AG04450 (cell line): ENCODE measurements at regions not wholly inside any gene's neighbourhood (a gene's known extent, or its start where the extent isn't known, plus 50 kb on each side); places are given as distances from the start of the nearest gene placed in this dataset.

ENCODE experiments used
- CTCF ChIA-PET: fragments of 300-600, 350-600 bp; formaldehyde crosslinking; extraction: SDS; loops from one replicate; lab custom pipeline; 2022; ENCODE audit warnings: antibody characterized with exemption, inconsistent platforms; lab: Charles Lee
- POLR2A ChIA-PET: fragments of 350-600 bp; formaldehyde crosslinking; extraction: SDS; loops from one replicate; lab custom pipeline; 2021; ENCODE audit warnings: antibody characterized with exemption, inconsistent platforms; lab: Yijun Ruan, JAX
- DNase-seq: peaks from one replicate; pipeline ENCODE4 v3.0.0-alpha.2; 2011; ENCODE audit warnings: low read depth, low spot score
- H3K27ac ChIP-seq: one replicate; pipeline ENCODE4 v1.5.1; 2012; ENCODE audit warnings: low read depth, low read length, control low read depth
- H3K27me3 ChIP-seq: one replicate; pipeline ENCODE4 v1.6.0; 2012; ENCODE audit warnings: low read length; ENCODE audit not compliant: control insufficient read depth, insufficient read depth
- H3K4me3 ChIP-seq: 2 replicates; pipeline ENCODE4 v1.5.1; 2011; ENCODE audit warnings: mild to moderate bottlenecking, low read depth, low read length, control low read depth
- H3K9me3 ChIP-seq: 2 replicates; pipeline ENCODE4 v1.5.1; 2012; ENCODE audit warnings: low read length; ENCODE audit not compliant: control insufficient read depth, insufficient read depth
- TF ChIP-seq, protein P1 (sequence below): IDR thresholded peaks from 2 replicates; pipeline ENCODE4 v1.5.1; 2011; ENCODE audit warnings: low read depth, low read length, control low read depth, inconsistent platforms

DNA sequence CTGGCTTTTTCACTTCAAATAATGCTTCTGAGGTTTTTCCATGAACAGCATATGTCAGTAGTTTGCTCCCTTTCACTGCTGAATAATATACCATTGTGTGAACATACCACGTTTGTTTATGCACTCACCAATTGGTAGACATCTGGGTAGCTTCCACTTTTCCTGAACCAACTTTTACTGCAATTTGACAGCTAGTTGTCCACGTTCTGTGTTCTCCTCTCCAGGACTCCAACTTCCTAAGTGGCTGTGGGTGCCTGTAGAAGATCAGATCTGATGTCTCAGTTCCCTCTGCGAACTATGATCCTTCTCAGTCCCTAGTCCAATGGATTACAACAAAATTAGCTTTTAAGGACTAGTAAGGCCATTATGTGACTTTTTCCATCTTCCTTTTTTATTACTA is 64.7 kb upstream of the PTCHD1 start:
- no peak overlapping the region for H3K4me3 ChIP-seq
- no peaks in the 10 kb centered on the region for H3K9me3 ChIP-seq
- TF ChIP-seq, protein P1, sequence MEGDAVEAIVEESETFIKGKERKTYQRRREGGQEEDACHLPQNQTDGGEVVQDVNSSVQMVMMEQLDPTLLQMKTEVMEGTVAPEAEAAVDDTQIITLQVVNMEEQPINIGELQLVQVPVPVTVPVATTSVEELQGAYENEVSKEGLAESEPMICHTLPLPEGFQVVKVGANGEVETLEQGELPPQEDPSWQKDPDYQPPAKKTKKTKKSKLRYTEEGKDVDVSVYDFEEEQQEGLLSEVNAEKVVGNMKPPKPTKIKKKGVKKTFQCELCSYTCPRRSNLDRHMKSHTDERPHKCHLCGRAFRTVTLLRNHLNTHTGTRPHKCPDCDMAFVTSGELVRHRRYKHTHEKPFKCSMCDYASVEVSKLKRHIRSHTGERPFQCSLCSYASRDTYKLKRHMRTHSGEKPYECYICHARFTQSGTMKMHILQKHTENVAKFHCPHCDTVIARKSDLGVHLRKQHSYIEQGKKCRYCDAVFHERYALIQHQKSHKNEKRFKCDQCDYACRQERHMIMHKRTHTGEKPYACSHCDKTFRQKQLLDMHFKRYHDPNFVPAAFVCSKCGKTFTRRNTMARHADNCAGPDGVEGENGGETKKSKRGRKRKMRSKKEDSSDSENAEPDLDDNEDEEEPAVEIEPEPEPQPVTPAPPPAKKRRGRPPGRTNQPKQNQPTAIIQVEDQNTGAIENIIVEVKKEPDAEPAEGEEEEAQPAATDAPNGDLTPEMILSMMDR = no peak
- H3K27ac ChIP-seq = no peak overlapping the region
- H3K27me3 ChIP-seq = no peaks in the 10 kb centered on the region
- POLR2A ChIA-PET = no interaction called here
- no peak for DNase-seq
- CTCF ChIA-PET = no interaction called here

DNA sequence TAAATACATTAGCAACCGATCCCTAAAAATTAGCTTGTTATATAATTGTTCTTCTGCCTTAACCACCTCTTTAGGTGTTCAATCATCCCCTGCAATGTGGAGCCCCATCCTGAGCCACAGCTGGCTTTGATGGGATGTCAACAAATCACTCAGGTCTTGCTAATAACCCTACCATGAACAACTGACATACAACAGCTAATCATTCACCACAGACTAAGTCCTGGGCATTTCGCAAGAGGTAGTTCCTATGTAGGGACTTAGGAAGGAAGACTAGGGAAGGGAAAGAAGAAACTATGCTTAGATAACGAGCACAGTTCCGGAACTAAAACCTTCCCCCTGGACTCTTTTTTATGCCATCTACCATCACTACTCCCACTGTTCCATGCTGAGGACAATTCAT is 63.6 kb upstream of the PTCHD1 start:
- Histone ChIP-seq H3K27ac (no peak overlapping the region), H3K27me3 (no peaks in the 10 kb centered on the region), H3K9me3 (no peaks in the 10 kb centered on the region), H3K4me3 (no peak overlapping the region)
- ChIA-PET CTCF (no interaction called here), POLR2A (no interaction called here)
- TF ChIP-seq, protein P1 = no peak
- no peak for DNase-seq

DNA sequence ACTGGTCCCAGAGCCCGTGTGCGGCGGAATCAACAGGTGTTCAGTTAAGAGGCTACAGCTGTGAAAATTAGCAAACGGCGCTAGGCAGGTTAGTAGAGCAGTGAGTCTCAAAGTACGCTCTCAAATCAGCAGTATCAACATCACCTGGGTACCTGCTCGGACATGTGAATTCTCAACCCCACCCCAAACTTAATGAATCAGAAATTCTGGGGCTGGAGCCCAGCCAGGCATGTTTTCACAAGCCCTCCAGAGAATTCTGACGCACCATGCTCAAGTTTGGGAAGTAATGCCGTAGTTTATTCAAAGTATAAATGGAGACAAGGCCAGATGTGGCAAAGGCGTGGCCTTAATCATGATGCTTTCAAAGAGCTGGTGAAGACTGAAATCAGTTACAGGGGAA is 58.2 kb upstream of the PTCHD1 start:
- TF ChIP-seq, protein P1 = no peak
- DNase-seq = no peak
- no peaks in the 10 kb centered on the region for H3K9me3 ChIP-seq
- H3K4me3 ChIP-seq = no peak overlapping the region
- ChIA-PET POLR2A (no interaction called here), CTCF (no interaction called here)
- H3K27me3 ChIP-seq = no peaks in the 10 kb centered on the region
- H3K27ac ChIP-seq = no peak overlapping the region
